D721Med (cell line): ENCODE measurements at regions not wholly inside any gene's neighbourhood (a gene's known extent, or its start where the extent isn't known, plus 50 kb on each side); places are given as distances from the start of the nearest gene placed in this dataset.

Source experiments
- DNase-seq: peaks from one replicate; pipeline ENCODE4 v3.0.0; 2011; ENCODE audit warnings: low spot score; ENCODE audit not compliant: insufficient read length
- FAIRE-seq: peaks from 2 replicates; lab custom pipeline; 2011; peaks lifted over from hg19 to GRCh38; lab: Jason Lieb, UNC
- CTCF ChIP-seq: IDR thresholded peaks from 2 replicates; pipeline ENCODE4 v1.5.1; 2012; ENCODE audit warnings: mild to moderate bottlenecking, control low read depth; ENCODE audit not compliant: insufficient read depth; ENCODE audit errors: missing control alignments

GRCh38 chr2:143822736-143823135 is 693.5 kb downstream of the ARHGAP15 start:
- FAIRE-seq: no peak

GRCh38 chr2:143819764-143820163 is 690.5 kb downstream of the ARHGAP15 start:
- TF ChIP-seq CTCF: no peak
- FAIRE-seq: no peak
- no peak for DNase-seq

More at GRCh38 chr2:143822736-143823135, 693.5 kb downstream of the ARHGAP15 start:
- no peak for DNase-seq
- TF ChIP-seq CTCF: no peak

- TF ChIP-seq CTCF: no peak
- DNase-seq (no peak), FAIRE-seq (no peak)
These were observed 690.0 kb downstream of the ARHGAP15 start for GRCh38 chr2:143819190-143819735.
